Testis (tissue), 2 donors: ENCODE measurements at regions not wholly inside any gene's neighbourhood (a gene's known extent, or its start where the extent isn't known, plus 50 kb on each side); places are given as distances from the start of the nearest gene placed in this dataset.

ENCODE experiments used
- CTCF ChIP-seq, 3 experiments: fragments of 450-650 bp in 2 of 3; fragments of 200-600 bp in 1 of 3; sonication (generic) in 1 of 3; IDR thresholded peaks; one replicate each; pipeline ENCODE4 v1.5.1; 2016 to 2019; ENCODE audit warnings: antibody characterized with exemption in 3 of 3, mild to moderate bottlenecking in 2 of 3, moderate library complexity in 1 of 3
- POLR2A ChIP-seq: fragments of 450-650 bp; IDR thresholded peaks from one replicate; pipeline ENCODE4 v1.6.1; 2017; ENCODE audit warnings: antibody characterized with exemption, mild to moderate bottlenecking, moderate library complexity

- TF ChIP-seq CTCF (IDR thresholded peaks at IDR 0.05) (no peak), POLR2A (no peak)
These were observed 206.4 kb upstream of the N4BP1 start for GRCh38 chr16:48816393-48816792.
